ENCODE measurements at regions not wholly inside any gene's neighbourhood (a gene's known extent, or its start where the extent isn't known, plus 50 kb on each side); places are given as distances from the start of the nearest gene placed in this dataset.

GRCh38 chr21:24423546-24423945 lies 1183.7 kb downstream of the MRPL39 start:
- TF ChIP-seq CTCF (IDR thresholded peaks at IDR 0.05; ENCODE audit: control extremely low read depth in 1 of 3, insufficient read depth in 1 of 3, low read depth in 1 of 3, low read length in 3 of 3) (no peak), MAX (IDR thresholded peaks at IDR 0.05) (no peak), CHD1 (IDR thresholded peaks at IDR 0.05; ENCODE audit: low read depth, low read length) (no peak), SP2 (IDR thresholded peaks at IDR 0.05; ENCODE audit: low read length) (no peak), ASH2L (IDR thresholded peaks at IDR 0.05; ENCODE audit: low read length) (no peak), RAD21 (IDR thresholded peaks at IDR 0.05 in 1 of 2, conservative IDR thresholded peaks at IDR 0.05 in 1 of 2; ENCODE audit: low read depth in 2 of 2, low read length in 2 of 2) (no peak)
